GM21381 (cell line): ENCODE measurements at regions not wholly inside any gene's neighbourhood (a gene's known extent, or its start where the extent isn't known, plus 50 kb on each side); places are given as distances from the start of the nearest gene placed in this dataset.

ENCODE experiments used
- ATAC-seq: cut with Tn5 transposase; IDR thresholded peaks from one replicate; pipeline ENCODE4 v1.9.1; 2021; ENCODE audit warnings: mild to moderate bottlenecking, moderate library complexity; ENCODE audit not compliant: unreplicated experiment

- no peak for ATAC-seq
Observed at GRCh38 chr9:96044401-96044800, 168.9 kb downstream of the ERCC6L2 start.

- no peak for ATAC-seq
Observed at GRCh38 chr9:96040591-96041461, 165.3 kb downstream of the ERCC6L2 start.

DNA sequence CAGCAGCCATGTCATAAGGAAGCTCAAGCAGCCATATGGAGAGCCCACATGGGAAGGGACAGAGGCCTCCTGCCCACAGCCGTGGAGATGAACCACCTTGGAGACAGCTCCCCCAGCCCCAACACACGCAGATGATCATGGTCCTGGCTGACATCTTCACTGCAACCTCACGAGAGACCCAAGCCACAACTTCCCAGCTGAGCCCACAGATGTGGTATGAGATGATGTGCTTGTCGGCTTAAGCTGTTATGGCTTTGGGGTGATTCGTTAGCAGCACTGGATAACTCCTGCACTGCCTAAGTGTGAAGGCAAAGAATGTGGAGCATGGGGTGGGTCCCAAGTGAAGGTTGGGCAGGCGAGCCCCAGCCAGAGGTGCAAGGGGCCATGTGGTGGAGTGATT lies 163.4 kb downstream of the ERCC6L2 start:
- no peak for ATAC-seq

DNA sequence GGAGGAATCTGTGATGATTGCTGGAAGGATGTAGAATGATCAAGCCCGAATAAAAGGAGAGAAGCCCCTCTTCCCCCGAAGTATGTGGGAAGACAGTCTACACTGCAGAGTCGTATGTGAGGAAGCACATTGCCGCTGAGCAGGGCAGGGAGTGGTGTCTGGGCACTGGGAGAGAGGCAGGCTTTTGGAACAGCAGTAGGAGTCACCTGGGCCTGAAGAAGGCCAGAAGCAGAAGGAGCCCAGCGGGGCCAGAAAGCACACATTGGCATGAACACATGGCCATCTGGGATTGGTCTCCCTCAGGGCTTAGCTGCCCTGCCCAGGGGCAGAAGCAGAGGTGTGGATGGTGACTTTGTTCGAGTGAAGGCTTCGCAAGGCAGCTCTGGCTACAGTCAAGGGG lies 162.8 kb downstream of the ERCC6L2 start:
- no peak for ATAC-seq

- no peak for ATAC-seq
Observed at GRCh38 chr9:96034553-96035122, 159.1 kb downstream of the ERCC6L2 start.

DNA sequence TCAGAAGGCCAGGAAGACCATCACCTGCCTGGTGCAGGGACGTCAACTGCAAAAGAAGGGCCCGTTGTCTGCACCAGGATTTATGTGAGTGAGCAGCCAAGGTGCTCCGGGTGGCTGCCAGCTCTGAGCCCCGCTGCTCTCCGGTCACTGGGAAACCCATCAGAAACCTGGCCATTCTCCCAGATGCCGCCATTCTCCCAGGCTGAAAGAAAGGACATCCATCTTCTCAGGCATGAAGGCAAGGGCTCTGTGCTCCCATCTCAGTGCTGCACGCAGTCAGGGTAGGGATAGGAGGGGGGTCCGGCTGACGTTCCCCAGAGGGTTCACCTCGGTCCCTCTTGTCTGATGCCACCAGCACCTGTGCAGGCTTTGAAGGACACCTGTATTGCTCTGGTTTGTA lies 158.4 kb downstream of the ERCC6L2 start:
- no peak for ATAC-seq

DNA sequence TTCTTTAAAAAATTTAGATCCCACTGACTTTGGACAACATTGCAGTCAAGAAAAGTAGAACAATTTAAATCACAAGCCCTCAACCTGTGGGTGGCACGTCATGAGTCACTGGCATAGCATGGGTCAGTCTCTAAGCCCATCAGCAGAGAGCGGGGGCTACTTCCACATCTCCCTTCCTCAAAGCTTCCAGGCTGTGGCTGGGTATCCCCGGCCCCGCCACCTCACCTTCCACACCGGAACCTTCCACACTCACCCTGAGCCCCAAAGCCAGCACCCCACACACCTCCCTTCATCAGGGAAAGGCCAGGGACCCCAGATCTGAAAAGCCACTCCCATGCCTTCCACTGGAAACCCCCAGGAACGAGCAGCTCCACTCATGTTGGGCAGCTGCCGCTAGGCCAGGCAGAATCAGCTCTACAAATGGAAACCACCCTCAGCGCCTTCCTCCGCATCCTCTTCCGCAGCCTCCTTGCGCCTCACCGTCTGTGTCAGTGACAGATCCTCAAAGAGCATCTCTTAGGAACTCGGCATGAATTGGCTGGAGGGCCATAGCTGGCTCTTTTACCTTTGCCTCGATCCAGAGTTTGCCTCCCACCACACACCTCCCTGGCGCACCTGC lies 156.5 kb downstream of the ERCC6L2 start:
- no peak for ATAC-seq

- ATAC-seq: no peak
Observed at GRCh38 chr9:96031366-96031824, 155.9 kb downstream of the ERCC6L2 start.

GRCh38 chr9:96029722-96030530 lies 154.4 kb downstream of the ERCC6L2 start:
- ATAC-seq: no peak

- no peak for ATAC-seq
Observed at GRCh38 chr9:96027251-96028131, 152.0 kb downstream of the ERCC6L2 start.

DNA sequence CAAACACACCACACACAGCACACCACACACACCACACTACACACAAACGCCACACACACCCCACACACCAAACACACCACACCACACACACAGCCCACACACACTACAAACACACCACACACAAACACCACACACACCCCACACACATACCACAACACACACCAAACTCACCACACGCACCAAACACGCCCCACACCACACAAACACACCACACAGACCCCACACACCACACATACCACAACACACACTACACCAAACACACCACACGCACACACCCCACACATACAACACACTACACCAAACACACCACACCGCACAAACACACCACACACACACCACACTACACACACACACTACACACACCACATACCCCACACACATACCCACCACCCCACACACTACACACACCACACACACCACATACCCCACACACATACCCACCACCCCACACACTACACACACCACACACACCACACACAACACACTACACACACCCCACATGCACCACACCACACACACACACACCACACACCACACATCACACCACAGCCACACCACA lies 151.2 kb downstream of the ERCC6L2 start:
- no peak for ATAC-seq

DNA sequence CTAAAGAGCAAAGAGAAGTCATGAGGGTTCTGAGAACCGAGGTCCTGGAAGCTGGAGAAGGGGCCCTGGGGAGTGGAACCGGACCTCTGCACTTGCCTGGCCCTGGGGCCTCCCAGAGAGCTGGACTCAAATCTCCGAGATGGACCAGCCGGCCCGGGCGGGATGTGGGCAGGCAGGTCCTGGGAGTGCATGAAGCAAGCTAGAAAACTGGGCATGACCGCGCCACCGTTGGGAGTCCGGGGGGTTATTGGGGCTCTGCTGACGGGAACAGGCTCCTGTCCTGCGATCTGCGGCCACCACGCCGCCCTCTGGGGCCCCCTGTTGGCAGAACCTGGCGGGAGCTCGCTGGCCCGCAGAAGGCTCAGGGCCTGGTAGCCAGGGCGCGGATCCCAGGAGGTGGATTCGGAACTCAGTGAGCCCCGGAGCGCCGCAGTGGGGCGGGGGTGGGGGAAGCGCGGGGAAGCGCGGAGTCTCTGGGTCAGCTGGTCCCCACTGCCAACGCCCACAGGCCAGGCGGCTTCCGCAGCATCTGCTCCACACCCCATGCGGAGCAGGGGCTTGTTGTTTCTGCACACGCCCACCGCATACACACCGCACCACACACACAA lies 150.6 kb downstream of the ERCC6L2 start:
- ATAC-seq: no peak

DNA sequence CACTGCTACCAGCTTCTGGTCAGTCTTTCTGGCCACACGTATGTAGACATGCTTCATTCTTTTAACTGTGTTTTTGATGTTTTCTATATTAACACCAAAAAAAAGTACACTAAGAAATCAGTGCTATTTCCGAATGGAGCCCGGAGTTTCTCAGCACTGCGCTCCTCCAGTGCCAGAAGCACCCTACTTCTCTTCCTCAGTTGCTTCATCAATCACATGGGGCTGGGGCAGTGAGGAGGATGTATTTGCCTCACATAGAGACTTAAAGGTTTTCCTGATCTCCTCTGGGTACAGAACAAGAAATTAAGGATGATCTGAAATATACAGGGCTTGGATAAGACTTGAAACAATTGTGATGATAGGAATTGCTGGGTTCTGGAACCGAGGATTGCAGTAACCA lies 148.0 kb downstream of the ERCC6L2 start:
- ATAC-seq: no peak

DNA sequence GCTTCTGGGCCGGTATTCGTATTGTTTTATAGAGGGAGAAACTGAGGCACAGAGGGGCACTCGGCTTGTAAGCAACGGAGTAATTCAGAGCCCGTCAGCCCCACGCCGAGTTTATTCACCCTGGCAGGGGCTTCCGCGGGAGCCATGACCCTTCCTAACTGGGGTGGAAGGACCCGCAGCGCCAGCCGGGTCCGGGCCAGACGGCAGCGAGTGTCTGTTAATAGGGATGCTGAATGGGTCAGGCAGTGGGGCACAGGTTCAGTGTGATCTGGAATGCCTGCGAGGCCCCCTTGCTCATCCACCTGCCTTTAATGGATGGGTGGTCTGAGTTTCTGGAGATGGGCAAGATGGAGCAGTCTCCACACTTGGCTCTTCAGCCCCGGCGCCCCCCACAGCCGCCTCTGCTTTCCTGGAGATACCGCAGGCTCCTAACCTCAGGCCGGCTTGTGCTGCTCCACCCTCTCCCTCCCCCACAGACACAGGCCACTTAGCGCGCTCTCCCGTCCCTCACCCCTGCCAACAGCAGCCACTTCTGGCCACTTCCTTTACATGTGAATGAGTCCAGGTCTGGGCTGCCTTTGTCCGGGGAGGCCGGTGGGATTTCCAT lies 147.1 kb downstream of the ERCC6L2 start:
- ATAC-seq: no peak

DNA sequence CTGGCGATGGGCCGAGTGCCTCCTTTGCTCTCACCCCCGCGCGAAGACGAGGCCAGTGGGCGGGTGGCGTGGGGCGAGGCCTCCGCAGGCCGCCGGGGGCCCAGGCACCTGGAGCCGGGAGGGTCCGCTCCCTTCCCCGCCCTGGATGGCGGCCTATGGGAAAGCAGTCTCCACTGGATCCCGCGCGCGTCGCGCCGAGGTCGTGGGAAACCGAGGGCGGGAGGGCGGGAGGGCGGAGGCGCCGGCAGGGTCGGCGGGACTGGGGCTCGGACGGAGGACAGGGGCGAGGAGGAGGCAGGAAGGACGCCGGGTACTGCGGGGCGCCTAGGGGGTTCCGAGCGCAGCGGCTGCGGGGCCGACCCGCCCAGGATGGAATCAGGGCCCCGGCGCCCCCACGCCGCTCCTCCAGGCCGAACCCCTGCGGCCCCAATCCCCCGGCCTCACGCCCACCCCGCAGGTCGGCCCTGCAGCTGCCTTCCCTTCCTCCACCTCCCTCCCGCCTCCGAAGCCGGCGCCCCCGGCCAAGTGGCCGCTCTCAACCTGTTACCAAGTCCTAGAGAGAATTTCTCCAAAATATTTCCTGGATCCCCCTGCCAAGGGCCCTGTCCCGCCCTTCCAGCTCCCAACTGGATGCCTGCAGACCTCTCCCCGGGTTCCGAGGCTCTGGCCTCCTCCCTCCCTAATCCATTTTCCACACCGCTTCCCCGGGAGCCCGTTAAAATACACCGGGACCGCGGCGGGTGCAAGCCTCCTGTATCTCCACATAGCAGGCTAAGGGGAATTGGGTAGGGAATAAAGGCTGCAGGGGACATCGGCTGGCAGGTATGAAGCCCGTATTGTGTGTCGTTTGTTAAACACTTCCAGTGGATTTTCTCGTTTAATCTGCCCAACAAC lies 146.3 kb downstream of the ERCC6L2 start:
- ATAC-seq: no peak

DNA sequence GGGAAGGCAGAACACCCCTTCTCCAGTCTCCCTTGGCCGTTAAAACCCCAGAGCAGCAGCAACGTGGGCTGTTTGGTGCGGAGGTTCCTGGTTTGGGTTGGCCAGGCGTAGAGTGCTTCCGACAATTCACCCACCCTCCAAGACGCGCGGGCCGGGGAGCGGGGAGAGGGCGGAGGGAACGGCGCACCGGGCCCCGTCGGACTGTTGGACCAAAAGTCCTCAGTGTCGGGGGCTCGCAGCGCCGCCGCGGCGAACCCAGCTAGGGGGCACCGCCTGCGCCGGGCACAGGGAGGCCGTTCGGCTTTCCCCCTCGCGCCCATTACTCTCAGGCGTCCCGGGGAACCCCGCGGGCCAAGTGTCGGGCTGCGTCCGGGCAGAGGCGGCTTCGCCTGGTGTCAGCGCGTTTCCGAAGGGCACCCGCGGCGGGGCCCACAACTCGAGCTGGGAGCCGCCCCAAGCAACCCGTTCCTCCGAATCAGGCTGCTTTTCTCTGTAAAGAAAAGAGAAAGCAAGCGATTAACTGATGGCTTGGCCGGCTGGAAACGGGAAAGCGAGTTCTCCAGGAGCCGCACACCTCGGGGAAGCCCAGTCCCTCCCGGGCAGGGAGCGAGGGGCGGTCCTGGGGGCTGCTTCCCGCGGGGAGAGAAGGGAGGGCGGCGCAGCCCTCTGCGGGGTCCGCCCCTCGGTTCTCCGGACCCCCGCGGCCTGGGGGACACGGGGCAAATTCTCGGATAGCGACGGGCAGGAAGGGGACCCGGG lies 145.5 kb downstream of the ERCC6L2 start:
- no peak for ATAC-seq

DNA sequence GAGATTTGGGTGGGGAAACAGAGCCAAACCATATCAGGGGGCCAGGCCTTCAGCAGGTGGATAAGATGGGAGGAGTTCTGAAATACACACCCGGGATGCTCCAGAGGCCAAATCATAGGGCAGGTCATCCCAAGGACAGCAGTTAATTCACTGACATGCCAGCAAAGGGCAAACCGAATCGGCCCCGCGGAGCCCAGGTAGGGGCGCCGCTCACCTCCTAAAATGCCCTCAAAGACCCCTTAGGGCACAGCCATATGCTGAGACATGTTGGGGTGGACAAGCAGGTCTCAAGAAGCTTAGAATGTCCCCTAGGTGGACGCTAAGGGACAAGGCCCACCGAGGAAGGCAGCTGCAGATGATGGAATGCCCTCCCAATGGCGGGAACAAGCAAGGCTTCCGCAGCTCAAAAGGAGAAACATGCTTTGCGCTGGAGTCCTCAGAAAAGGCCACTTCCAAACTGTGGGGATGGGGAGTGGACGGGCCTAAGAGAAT lies 144.9 kb downstream of the ERCC6L2 start:
- no peak for ATAC-seq
